ENCODE measurements at regions not wholly inside any gene's neighbourhood (a gene's known extent, or its start where the extent isn't known, plus 50 kb on each side); places are given as distances from the start of the nearest gene placed in this dataset.

DNA sequence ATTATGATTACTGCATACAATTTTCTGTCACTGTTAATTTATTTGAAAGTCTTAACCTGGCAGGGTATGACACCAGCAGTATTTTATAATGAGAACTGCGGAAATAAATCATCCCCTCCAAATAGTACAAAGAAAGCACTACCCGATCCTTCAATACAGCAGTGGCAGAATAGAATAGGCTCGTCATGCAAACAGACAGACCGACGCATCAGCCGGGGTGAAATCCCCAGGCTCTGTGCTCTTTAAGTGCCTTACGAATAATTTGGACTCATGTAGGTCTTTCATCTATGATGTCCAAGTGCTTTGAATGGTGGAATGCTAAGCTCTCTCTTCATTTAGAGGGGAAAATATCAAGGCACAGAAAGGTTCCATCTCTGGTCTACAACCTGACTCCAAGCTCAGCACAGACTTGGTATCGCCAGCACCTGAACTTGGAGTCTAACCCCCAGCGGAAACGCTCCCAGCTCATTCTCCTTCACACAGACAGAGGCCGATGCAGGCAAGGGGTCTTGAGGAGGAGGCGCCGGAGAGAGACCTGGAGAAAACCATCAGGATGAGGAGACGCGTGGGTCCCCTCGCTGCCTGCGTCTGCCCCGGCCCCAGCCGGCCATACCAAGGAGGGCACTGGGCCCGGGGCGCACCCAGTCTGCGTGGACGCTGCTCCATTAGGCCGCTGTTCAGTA is 568.1 kb upstream of the MKI67 start:
- no peak overlapping the region for H3K4me3 ChIP-seq (ENCODE audit: low read depth, low read length)
- DNase-seq (ENCODE audit: low read depth): no peak
- TF ChIP-seq, protein P1, sequence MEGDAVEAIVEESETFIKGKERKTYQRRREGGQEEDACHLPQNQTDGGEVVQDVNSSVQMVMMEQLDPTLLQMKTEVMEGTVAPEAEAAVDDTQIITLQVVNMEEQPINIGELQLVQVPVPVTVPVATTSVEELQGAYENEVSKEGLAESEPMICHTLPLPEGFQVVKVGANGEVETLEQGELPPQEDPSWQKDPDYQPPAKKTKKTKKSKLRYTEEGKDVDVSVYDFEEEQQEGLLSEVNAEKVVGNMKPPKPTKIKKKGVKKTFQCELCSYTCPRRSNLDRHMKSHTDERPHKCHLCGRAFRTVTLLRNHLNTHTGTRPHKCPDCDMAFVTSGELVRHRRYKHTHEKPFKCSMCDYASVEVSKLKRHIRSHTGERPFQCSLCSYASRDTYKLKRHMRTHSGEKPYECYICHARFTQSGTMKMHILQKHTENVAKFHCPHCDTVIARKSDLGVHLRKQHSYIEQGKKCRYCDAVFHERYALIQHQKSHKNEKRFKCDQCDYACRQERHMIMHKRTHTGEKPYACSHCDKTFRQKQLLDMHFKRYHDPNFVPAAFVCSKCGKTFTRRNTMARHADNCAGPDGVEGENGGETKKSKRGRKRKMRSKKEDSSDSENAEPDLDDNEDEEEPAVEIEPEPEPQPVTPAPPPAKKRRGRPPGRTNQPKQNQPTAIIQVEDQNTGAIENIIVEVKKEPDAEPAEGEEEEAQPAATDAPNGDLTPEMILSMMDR (conservative IDR thresholded peaks at IDR 0.05; ENCODE audit: low read depth, low read length): no peak

DNA sequence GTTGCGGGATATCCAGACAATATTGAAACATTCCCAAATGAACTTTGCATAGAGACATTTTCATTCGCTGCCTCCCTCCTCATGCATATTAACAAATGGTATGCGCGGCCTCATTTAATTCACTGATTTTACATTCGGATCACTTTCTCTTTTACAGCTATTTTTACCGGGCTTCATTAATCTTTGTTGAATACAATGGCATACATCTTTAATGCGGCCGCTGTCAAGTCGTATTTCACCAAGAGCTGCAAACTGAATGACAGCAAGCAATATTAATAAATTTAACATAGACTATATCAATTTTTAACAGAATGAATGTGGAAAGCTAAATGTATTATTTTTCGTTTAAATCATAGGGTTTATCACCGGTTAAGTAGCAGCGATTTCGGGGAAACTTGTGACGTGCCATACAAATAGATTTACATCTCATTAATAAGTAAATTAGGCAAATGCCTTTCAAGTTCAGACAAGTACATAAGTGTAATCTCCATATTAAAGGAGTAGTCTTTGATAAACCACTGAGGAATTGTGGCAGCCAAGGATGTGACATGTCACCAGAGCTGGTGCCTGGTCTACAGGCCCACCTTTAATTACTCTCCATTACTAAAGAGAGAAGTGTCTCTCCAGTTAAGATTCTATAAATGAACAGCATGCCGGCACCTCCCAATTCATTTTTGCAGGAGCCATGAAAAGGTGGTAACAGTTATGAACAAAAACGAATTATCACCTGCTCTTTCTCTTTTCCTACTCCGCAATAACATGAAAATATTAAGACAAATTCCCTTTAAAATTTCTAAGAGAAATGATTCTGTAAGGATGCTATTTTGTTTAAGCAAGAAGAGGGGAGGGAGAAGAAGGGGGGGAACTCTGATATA is 568.9 kb upstream of the MKI67 start:
- no peak for DNase-seq (ENCODE audit: low read depth)
- H3K4me3 ChIP-seq (ENCODE audit: low read depth, low read length): no peak overlapping the region
- TF ChIP-seq, protein P1 (conservative IDR thresholded peaks at IDR 0.05; ENCODE audit: low read depth, low read length): no peak

DNA sequence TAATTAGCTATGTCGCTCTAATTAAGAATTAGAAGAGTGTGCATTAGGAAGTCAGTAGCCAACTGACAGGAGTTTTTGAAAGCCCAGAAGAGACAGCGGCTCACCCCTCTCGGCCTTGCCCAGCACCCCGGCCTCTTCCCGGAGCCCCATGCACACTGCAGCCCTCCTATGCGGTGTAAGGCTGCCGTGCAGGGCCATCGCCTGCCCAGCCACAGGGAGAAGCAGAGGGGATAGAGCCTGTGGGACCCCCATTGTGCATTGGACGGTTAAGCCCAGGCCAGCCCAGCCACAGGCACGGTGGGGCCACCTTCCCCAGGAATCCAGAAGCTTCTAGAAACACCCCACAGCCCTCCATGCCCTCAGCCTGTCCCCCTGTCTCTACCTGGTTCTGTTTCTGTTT is 569.7 kb upstream of the MKI67 start:
- TF ChIP-seq, protein P1 (conservative IDR thresholded peaks at IDR 0.05; ENCODE audit: low read depth, low read length): no peak
- DNase-seq (ENCODE audit: low read depth): no peak
- H3K4me3 ChIP-seq (ENCODE audit: low read depth, low read length): no peak overlapping the region

DNA sequence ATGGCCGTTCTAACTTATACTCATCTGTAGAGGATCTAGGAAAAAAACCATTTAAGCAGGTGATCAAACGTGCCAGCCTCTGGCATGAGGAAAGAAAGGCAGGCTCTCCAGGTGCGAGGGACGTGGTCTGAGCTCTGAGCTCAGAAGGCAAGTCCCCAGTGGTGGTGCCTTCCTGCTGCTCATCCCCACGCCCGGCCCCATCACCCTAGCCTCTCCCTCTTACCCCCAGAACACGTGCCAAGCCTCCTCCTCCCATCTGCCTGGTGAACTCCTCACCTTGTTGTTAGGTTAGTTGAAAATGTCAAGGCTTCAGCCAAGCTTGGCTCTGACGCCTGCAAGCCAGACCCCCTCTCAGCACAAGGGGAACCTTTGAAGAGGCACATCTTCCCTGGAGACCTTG is 571.2 kb upstream of the MKI67 start:
- H3K4me3 ChIP-seq (ENCODE audit: low read depth, low read length): no peak overlapping the region
- no peak for DNase-seq (ENCODE audit: low read depth)
- TF ChIP-seq, protein P1 (conservative IDR thresholded peaks at IDR 0.05; ENCODE audit: low read depth, low read length): no peak

DNA sequence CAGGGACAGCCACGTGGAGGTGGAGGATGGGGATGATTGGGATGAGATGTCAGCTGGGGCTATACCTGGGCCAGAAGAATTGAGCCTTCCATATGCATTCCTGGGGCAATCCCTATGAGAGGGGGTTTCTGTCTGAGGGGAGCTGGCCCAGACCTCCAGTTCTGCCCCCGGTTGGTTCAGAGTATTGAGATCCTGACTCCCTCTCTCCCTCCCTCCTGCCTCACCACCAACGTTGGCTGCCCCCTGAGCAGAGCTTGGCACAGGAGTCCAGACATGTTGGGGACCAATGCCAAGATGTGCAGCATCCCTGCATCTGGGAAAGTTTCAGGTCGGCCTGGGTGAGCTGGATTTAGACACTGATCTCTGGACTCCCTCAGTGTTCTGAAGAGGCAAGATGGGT is 575.2 kb upstream of the MKI67 start:
- TF ChIP-seq, protein P1 (conservative IDR thresholded peaks at IDR 0.05; ENCODE audit: low read depth, low read length): no peak
- DNase-seq (ENCODE audit: low read depth): no peak
- no peak overlapping the region for H3K4me3 ChIP-seq (ENCODE audit: low read depth, low read length)

DNA sequence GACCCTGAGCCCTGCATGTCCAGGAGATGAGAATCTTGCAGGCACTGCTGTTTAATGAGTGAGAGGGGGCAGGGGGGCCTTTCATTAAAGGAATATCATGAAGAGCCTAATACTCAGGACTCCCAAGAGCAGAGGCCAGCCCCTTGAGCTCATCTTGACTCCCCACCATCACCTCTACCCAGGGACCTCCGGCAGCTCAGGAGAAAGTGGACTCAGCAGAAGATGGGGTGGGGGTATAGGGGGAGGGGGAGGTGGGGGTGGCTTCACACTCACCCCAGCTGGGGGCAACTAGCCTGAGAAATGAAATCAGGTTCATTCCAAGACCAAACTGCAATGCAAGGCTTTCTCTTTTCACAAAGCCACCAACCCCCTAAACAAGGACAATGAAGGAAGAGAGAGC is 575.6 kb upstream of the MKI67 start:
- H3K4me3 ChIP-seq (ENCODE audit: low read depth, low read length): no peak overlapping the region
- TF ChIP-seq, protein P1 (conservative IDR thresholded peaks at IDR 0.05; ENCODE audit: low read depth, low read length): no peak
- DNase-seq (ENCODE audit: low read depth): no peak
